ENCODE measurements at regions not wholly inside any gene's neighbourhood (a gene's known extent, or its start where the extent isn't known, plus 50 kb on each side); places are given as distances from the start of the nearest gene placed in this dataset.
"Not testable (repeated sequence)": the region's sequence is repeated elsewhere in the genome, so short reads cannot be mapped to it uniquely, and the experiment has no call there.

DNA sequence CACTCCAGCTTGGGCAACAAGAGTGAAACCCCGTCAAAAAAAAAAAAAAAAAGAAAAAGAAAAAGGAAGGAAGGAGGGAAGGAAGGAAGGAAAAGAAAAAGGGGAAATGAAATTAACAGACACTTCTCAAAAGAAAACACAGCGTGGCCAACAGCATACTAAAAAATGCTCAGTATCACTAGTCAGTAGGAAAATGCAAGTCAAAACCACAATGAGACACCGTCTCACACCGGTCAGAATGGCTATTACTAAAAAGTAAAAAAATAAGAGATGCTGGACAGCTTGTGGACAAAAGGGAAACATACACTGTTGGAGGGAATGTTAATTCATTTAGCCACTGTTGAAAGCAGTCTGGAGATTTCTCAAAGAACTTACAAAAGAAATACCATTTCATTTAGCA lies 369.5 kb upstream of the BRINP3 start:
- DNase-seq, result no peak

DNA sequence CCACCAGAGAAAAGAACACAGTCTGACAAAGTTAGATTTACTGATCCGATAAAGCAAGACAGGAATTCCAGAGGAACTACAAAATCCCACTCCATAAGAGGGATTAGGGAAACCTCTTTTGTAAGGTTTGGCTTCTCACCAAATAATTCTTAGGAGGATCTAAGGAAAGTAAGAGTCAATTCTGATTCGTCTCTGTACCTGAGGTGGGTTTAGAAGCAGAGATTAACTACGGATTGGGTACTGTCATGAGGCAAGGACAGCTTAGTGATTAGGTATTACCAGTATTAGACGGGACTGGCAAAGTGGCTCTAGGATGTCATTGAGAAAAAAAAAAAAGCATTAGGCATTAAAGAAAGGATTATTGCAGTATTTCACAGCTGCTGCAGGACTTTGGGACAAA lies 371.7 kb upstream of the BRINP3 start:
- no peak for DNase-seq

DNA sequence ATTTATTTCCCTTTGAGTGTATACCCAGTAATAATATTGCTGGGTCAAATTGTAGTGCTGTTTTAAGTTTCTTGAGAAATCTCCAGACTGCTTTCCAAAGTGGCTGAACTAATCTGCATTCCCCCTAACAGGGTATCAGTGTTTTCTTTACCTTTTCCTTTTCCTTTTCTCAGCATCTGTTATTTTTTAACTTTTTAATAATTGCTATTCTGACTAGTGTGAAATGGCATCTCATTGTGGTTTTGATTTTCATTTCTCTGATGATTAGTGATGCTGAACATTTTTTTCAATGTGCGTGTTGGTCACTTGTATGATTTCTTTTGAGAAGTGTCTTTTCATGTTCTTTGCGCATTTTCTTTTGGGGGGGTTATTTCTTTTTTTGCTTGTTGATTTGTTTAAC lies 374.9 kb upstream of the BRINP3 start:
- DNase-seq, result no peak

DNA sequence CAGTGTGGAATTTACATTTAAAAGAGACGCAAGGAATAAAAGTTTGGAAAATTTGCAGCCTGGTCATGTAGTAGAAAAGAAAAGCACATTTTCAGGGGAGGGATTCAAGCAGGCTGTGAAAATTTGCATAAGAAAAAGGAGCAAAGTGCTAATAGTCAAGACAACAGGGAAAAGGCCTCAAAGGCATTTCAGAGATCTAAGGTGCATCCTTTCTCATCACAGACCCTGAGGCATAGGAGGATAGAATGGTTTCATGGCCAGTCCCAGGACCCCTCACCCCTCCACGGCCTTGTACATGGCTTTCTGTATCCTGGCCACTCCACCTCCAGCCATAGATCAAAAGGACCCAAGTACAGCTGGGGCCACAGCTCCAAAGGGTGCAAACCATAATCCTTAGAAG lies 380.5 kb upstream of the BRINP3 start:
- no peak for DNase-seq

DNA sequence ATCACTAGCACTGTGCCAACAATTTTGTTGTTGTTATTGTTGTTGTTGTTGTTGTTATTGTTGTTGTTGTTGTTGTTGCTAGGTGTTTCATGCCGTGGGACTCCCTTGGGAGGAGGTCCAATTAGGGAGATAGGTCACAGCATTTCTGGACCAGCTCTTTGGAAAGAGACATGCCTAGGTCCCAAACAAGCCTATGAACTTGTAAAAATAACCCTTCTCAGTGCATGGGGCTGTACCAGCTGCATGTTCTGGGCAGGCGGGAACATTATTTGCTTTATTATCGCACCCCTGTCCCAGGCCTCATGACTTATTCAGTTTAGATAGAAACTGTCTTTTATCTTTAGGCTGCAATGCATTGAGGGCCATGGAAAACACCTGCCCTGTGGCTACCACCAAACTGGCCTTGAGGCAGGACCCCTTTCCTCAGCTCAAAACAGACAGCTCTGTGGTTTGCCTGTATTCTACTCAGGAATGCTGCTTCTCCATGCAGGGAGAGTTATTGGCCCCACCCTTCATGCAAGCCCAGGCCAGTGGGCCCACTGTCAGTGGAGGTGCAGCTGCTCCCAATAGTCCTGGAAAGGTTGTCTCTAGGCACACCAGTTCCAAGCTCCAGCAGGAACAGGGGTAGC lies 386.5 kb upstream of the BRINP3 start:
- no peak for DNase-seq

DNA sequence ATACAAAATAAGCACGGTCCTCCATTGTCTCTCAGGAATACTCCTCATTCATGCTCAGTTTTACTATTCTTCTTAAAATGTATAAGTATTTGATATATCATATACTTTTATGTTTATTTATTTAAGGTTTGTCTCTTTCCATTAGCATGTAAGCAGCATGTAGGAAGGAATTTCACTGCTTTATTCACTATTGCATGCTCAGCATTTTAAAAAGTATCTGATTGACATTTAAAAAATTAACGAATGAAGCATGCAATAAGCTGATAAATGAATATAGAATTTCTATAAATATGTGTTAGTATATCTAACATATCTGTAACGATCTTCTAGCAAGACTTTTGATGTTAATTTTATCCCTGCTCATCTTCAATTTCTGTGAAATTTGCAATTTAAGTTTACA lies 402.7 kb upstream of the BRINP3 start:
- no peak for DNase-seq

DNA sequence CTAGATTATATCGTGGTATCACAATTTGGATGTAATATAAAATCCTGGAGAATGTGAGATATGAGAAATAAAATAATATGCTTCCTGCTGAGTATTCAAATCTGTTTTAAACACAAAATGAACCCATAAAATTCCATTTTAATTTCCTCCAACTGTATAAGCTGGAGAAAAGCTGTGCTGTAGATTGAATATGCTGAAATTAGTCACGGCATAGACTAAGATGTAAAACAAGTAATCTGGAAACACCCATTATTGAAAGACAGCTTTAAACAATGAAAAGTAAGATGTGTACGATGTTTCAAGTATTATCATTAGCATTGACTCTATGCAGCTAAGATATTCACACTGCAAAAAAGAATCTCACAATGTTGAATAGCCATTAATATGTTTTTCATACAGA lies 403.4 kb upstream of the BRINP3 start:
- no peak for DNase-seq

DNA sequence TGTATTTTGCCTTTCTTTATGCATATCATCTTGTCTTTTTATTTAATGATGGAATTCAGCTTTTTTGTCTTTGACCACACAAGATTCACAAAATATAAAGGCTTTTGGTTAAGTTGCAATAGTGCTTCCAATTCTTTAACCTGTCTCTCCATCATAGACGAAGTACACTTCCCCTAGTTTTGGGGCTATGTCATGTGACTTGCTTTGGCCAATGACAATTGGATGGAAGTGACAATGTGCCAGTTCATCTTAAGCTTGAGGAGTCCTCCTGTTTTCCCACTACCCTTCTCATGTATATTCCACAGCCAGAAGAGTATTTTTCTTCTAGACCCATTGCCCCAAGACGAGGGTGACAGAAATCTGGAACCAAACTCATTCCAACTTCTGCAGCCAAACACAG lies 419.6 kb upstream of the BRINP3 start:
- no peak for DNase-seq

DNA sequence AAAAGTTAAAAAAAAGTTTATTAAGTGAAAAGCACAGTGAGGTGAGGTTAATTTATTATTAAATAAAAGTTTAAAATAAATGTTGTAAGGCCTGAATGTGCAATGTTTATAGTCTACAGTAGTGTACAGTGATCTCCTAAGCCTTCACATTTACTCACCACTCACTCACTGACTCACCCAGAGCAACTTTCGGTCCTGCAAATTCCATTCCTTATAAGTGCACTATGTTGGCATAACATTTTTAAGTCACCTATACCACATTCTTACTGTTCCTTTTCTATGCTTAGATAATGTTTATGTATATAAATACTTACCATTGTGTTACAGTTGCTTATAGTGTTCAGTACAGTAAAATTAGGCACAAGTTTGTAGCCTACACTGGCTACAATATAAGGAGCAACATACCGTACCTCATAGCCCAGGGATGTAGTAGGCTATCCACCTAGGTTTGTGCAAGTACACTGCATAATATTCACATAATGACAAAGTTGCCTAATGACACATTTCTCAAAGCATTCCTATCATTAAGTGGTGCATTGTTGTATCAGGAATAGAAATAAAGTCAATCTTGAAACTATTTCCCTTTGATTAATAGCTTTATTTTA lies 426.5 kb upstream of the BRINP3 start:
- DNase-seq, result no peak

DNA sequence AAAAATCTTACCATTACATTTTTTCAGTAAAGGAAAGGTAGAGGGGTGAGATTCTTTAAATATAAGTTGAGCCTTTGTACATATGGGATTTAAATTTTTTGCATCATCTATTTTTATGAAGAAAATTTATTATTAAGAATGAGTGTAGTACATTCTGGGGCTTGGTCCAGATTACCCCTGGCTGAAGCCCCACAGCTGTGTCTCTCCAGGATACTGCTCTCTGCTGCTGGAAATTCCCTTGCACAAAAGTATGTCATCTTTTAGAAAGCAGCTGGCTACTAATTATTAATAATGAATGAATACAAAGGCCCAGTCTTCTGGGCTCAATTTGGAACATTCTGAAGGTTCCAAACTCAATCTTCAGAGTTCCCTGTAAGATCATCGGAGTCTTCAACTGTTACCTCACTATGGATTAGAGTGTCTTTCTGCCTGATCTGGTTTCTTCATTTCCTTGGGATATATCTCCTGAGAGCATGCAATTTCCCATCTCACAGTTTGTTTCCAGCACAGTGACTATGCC lies 428.6 kb upstream of the BRINP3 start:
- DNase-seq, result no peak

DNA sequence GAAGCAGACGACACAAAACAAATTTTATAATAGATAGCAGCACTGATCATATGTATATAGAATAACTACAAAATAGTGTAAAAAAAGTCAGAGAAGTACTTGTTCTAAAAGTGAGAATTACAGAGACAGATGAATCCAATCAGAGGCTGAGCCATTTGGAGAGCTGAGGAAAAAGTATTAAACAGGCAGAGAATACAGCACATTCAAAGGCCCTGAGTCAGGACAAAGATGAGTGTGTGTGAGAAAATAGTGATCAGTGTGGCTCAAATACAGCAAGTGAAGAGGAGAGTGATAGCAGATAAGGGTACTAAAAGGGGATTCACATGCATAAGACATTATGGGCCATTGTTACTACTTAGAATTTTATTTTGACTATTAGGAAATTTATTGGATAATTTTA lies 430.6 kb upstream of the BRINP3 start:
- DNase-seq, result no peak

DNA sequence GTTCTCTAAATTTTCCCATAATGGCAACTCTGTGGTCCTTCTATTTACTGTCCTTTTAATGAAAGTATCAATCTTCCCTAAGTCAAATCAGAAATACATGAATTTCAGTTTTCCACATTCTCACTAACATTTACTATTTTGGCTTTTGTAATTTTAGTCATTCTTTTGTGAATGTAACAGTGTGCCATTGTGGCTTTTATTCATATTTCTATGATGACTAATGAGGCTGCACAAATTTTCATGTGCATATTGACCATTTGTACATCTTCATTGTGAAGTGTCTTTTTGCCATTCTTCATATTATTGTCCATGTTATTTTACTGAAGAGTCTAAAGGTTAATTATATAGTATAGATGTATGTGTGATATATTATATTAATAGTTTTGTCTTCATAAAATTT lies 431.0 kb upstream of the BRINP3 start:
- no peak for DNase-seq

DNA sequence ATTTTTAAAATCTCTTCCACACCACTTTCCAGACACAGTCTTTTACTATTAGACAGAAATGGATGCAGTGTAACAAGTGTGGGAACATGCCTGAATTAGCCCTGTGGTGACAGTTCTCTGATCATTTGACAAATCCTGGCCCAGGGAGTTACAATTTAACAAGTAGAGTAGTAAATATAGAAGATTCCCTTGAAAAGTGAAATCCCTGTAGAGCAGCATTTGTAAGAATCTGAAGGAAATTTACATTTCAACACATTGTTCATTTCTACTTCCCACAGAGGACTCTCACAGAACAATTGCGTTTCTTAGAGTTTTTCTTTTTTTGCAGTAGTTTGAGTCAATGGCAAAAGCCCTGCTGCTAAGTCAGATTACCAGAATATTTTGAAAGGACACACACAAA lies 458.3 kb upstream of the BRINP3 start:
- DNase-seq, result no peak

DNA sequence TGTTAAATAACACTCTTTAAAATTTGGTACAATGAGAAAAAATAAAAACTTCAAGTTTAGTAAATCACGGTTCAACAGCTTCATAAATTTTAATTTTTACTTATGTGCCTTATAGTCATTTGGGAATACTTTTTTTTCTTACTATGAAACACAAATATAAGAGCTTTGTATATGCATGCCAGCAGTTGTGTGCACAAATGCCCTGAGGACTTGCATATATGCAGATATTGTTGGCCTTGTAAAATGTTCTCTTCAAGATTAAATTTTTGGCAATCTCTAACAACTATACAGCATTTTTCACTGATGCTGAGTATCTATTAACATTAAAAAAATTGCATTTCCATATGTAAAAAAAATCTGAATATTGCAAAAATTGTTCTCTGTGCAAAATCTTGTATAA lies 458.7 kb upstream of the BRINP3 start:
- no peak for DNase-seq

DNA sequence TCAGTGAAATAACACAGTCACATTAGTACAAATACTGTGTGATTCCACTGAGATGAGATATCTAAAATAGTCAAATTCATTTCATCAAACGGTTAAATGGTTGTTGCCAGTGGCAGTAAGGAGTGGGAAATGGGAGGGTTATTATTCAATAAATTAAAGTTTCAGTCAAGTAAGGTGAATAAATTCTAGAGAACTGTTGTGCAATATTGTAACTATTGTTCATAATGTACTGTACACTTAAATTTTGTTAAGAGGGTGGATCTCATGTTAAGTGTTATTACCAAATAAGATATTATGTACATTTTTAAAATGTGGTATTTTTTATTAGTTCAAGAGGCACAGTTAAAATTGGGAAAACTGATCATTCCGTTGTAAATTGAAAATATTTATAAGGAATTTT lies 463.3 kb upstream of the BRINP3 start:
- DNase-seq, result no peak

DNA sequence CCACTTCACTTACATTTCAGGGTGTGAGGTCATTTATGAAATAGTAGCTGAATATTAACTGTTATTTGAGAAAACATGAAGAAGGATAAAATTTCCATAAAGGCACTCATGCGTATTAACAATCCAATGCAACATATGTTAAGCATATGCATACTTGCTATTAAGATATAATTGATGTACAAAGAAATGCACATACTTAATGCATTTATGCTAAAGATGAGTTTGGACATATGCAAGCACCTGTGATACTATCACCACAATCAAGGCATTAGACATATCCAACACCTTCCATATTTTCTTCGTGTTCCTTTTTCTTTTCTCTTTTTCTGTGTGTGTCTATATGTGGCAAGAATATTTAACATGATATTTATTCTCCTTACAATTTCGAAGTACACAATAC lies 464.8 kb upstream of the BRINP3 start:
- DNase-seq, result peak; percentile 76

DNA sequence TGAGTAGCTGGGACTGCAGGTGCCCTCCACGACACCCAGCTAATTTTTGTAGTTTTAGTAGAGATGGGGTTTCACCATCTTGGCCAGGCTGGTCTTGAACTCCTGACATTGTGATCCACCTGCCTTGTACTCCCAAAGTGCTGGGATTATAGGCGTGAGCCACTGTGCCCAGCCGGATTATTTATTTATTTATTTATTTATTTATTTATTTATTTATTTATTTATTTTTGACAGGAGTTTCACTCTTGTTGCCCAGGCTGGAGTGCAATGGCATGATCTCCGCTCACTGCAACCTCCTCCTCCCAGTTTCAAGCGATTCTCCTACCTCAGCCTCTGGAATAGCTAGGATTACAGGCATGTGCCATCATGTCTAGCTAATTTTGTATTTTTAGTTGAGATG lies 466.1 kb upstream of the BRINP3 start:
- DNase-seq, result not testable (repeated sequence)

DNA sequence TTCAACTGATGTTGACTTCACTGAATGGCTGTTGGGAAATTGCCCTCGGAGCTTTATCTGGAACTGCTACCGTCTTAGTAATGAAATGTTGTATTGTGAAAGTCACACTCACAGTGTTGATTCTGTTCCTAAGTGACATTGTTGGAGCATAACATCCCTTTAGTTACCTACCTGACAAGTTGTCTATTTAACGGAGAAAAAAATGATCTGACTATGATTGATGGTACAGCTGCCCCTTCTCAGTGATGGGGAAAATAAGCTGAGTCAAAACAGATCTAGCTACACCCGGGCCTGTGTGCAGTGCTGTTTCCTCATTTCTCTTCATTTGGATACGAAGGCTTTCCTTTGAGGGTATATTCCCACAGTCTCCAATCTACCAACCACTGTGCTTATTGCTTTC lies 472.3 kb upstream of the BRINP3 start:
- DNase-seq, result no peak

DNA sequence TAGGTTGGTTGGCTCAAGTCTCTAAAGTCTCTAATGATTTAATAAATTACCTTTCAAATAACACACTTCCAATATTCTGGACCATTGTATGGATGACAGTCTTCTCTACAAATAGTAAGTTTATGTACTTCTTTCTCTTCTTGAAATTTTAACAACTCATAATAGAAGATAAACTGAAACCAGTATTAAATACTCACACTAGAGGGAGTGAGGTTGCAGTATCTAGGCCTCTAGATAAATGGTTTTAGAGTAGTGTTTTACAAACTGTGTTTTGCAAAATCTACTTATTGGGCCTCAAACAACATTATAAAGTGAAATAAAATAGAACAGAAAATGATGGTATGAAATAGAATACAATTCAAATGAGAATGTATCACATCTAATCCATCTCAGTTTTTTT lies 479.9 kb upstream of the BRINP3 start:
- no peak for DNase-seq

DNA sequence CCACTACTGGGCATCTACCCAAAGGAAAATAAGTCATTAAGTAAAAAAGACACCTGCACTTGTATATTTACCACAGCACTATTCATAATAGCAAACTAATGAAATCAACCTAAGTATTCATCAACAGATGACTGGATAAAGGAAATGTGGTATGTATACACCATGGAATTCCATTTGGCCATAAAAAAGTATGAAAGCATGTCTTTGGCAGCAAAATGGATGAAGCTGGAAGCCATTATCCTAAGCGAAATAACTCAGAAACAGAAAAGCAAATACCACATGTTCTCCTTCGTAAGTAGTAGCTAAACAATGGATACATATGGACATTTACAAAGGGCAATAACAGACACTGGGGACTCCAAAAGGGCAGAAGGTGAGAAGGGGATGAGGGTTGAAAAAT lies 485.7 kb upstream of the BRINP3 start:
- DNase-seq, result no peak

DNA sequence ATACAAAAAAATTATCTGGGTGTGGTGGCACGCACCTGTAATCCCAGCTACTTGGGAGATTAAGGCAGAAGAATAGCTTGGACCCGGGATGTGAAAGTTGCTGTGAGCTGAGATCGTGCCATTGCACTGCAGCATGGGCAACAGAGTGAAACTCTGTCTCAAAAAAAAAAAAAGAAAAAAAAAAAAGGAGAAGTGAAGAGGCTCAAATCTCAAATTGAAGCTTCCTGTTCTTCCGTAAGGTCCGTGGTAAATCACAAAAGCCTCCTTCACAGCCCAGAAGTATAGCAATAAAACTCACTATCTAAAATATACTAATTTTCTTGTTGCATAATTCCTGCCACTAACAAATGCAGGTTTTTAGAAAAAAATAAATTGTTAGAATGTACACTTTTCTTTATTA lies 498.2 kb upstream of the BRINP3 start:
- no peak for DNase-seq

DNA sequence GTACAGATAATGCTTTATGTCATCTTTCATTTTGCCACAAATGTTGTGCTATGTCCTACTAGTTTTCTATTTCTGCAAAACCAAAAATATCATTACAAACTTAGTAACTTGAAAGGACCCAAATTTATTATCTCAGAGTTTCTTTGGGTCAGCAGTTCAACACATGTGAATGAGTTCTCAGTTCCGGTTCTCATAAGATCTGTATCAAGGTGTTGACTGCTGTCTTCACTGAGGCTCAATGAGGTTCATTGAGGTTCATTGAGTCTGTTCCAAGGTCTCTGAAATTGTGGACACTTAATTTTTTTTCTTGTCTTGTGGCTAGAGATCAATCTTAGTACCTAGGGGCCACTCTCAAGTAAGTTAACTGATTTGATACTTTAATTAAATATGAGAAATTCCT lies 525.1 kb upstream of the BRINP3 start:
- DNase-seq, result no peak

DNA sequence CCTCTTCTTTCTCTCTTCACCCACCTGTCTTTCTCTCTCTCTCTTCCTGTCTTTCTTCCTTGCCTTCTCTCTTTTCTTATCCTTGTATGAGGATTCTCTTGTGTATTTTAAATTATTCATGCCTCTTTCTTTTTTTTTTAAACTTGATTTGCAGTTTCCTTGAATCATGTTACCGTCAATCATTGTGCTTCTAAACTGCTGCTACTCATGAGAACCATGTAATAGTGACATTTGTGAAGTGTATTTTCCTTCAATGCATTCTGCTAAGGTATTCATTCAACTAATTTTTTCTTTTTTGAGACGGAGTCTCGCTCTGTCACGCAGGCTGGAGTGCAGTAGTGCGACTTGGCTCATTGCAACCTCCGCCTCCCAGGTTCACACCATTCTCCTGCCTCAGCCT lies 539.1 kb upstream of the BRINP3 start:
- no peak for DNase-seq

DNA sequence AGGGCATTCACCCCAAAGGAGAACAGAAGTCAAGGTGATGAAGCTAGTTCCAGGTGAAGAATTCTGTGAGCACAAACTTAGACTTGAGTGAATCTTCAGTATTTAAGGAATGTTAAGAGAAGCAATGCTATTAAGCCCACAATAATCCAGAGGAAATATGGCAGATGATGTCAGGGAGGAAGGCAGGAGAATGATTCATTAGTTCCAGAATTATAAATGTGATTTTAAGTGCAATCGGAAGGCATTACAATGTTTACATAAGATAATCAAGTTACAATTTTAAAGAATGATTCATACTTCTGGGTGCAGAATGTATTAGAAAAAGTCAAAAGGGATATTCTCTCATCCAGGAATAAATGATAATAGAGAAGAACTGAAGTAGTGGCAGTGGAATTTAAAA lies 545.2 kb upstream of the BRINP3 start:
- no peak for DNase-seq
